ENCODE measurements at regions not wholly inside any gene's neighbourhood (a gene's known extent, or its start where the extent isn't known, plus 50 kb on each side); places are given as distances from the start of the nearest gene placed in this dataset.

DNA sequence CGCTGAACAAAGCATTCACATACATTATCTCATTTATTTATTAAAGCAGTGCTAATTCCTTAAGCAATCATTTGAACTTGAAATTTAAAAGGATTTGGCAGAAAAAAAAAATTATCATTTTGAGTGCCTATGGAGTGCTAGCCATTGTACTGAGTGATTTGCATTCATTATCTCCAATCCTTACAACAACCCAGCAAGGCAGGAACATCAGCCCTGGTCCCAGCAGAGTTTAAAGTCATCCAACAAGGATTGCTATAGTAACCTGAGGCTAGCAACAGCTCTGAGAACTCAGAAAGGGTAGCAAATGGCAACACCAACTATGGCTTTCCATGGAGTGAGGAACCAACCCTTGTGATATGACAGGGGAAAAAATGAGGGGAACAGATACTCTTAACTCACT, 237.6 kb upstream of the SETMAR start:
- TF ChIP-seq, protein P1, sequence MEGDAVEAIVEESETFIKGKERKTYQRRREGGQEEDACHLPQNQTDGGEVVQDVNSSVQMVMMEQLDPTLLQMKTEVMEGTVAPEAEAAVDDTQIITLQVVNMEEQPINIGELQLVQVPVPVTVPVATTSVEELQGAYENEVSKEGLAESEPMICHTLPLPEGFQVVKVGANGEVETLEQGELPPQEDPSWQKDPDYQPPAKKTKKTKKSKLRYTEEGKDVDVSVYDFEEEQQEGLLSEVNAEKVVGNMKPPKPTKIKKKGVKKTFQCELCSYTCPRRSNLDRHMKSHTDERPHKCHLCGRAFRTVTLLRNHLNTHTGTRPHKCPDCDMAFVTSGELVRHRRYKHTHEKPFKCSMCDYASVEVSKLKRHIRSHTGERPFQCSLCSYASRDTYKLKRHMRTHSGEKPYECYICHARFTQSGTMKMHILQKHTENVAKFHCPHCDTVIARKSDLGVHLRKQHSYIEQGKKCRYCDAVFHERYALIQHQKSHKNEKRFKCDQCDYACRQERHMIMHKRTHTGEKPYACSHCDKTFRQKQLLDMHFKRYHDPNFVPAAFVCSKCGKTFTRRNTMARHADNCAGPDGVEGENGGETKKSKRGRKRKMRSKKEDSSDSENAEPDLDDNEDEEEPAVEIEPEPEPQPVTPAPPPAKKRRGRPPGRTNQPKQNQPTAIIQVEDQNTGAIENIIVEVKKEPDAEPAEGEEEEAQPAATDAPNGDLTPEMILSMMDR (IDR thresholded peaks at IDR 0.05; ENCODE audit: poor library complexity, severe bottlenecking): no peak
- TF ChIP-seq, protein P2, sequence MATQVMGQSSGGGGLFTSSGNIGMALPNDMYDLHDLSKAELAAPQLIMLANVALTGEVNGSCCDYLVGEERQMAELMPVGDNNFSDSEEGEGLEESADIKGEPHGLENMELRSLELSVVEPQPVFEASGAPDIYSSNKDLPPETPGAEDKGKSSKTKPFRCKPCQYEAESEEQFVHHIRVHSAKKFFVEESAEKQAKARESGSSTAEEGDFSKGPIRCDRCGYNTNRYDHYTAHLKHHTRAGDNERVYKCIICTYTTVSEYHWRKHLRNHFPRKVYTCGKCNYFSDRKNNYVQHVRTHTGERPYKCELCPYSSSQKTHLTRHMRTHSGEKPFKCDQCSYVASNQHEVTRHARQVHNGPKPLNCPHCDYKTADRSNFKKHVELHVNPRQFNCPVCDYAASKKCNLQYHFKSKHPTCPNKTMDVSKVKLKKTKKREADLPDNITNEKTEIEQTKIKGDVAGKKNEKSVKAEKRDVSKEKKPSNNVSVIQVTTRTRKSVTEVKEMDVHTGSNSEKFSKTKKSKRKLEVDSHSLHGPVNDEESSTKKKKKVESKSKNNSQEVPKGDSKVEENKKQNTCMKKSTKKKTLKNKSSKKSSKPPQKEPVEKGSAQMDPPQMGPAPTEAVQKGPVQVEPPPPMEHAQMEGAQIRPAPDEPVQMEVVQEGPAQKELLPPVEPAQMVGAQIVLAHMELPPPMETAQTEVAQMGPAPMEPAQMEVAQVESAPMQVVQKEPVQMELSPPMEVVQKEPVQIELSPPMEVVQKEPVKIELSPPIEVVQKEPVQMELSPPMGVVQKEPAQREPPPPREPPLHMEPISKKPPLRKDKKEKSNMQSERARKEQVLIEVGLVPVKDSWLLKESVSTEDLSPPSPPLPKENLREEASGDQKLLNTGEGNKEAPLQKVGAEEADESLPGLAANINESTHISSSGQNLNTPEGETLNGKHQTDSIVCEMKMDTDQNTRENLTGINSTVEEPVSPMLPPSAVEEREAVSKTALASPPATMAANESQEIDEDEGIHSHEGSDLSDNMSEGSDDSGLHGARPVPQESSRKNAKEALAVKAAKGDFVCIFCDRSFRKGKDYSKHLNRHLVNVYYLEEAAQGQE (IDR thresholded peaks at IDR 0.05; ENCODE audit: borderline replicate concordance): no peak
- TF ChIP-seq POLR2AphosphoS5 (IDR thresholded peaks at IDR 0.05): no peak
- TF ChIP-seq SMC3 (conservative IDR thresholded peaks at IDR 0.05; ENCODE audit: poor library complexity): no peak
- TF ChIP-seq EZH2 (IDR thresholded peaks at IDR 0.05; ENCODE audit: borderline replicate concordance, insufficient read depth, low read length, poor library complexity, severe bottlenecking): no peak
- TF ChIP-seq EP300 (conservative IDR thresholded peaks at IDR 0.05; ENCODE audit: poor library complexity, severe bottlenecking): no peak
- TF ChIP-seq TAF1 (IDR thresholded peaks at IDR 0.05; ENCODE audit: low read depth): no peak
- no peak for TF ChIP-seq MXI1 (conservative IDR thresholded peaks at IDR 0.05; ENCODE audit: poor library complexity, severe bottlenecking)

All from neural cell (in vitro differentiated cells).